ENCODE measurements at regions not wholly inside any gene's neighbourhood (a gene's known extent, or its start where the extent isn't known, plus 50 kb on each side); places are given as distances from the start of the nearest gene placed in this dataset.

- Histone ChIP-seq H3K36me3 (replicated peaks in 1 of 2; ENCODE audit: control insufficient read depth in 1 of 2, insufficient read depth in 2 of 2, low read length in 2 of 2) (no peaks in the 10 kb centered on the region), H3K4me1 (ENCODE audit: control insufficient read depth in 1 of 2, insufficient read depth in 2 of 2, low read length in 2 of 2) (no peaks in the 10 kb centered on the region), H3K9ac (ENCODE audit: insufficient read depth, low read length, poor library complexity, severe bottlenecking) (no peak overlapping the region), H3K4me2 (replicated peaks; ENCODE audit: extremely low read depth, low read length, poor library complexity, severe bottlenecking) (no peak overlapping the region), H4K20me1 (ENCODE audit: insufficient read depth, low read length) (no peaks in the 10 kb centered on the region), H3K27me3 (ENCODE audit: control insufficient read depth in 2 of 2, insufficient read depth in 2 of 2, low read length in 2 of 2) (no peaks in the 10 kb centered on the region), H3K9me3 (replicated peaks in 1 of 2; ENCODE audit: control insufficient read depth in 1 of 2, insufficient read depth in 1 of 2, low read length in 2 of 2) (no peaks in the 10 kb centered on the region), H3K4me3 (replicated peaks in 1 of 3; ENCODE audit: low read depth in 2 of 3, low read length in 3 of 3) (no peak overlapping the region), H2AFZ (ENCODE audit: insufficient read depth, low read depth, low read length, poor library complexity, severe bottlenecking) (no peak overlapping the region), H3K27ac (ENCODE audit: low read depth in 1 of 2, low read length in 2 of 2) (no peak overlapping the region), H3K79me2 (ENCODE audit: insufficient read depth, low read length) (no peaks in the 10 kb centered on the region)
- no peak for TF ChIP-seq CTCF (IDR thresholded peaks at IDR 0.05)
- intact Hi-C loops (cut with micrococcal nuclease): no loop called here
- Mint-ChIP-seq H3K27ac (no peak overlapping the region), H3K4me3 (no peak overlapping the region), H3K36me3 (no peaks in the 10 kb centered on the region), H3K4me1 (no peaks in the 10 kb centered on the region), H3K27me3 (ENCODE audit: low read depth in 3 of 3) (peaks cover 2 to 3% (median 3%) of the 10 kb centered on the region in 3 donors), H3K9me3 (peaks cover 0 to 2% (median 0%) of the 10 kb centered on the region in 7 donors)
- DNase-seq: no peak
- WGBS (ENCODE audit: insufficient coverage): 83% methylated on average over 1 of the region's 4 CpGs
Observed at GRCh38 chr5:147170603-147171002, 64.2 kb upstream of the STK32A start.

- no peak overlapping the region for H3K4me3 Mint-ChIP-seq
- no peaks in the 10 kb centered on the region for H3K36me3 Mint-ChIP-seq
- Histone ChIP-seq H3K4me2 (replicated peaks; ENCODE audit: extremely low read depth, low read length, poor library complexity, severe bottlenecking) (no peak overlapping the region), H3K27me3 (ENCODE audit: control insufficient read depth in 2 of 2, insufficient read depth in 2 of 2, low read length in 2 of 2) (no peaks in the 10 kb centered on the region), H3K36me3 (replicated peaks in 1 of 2; ENCODE audit: control insufficient read depth in 1 of 2, insufficient read depth in 2 of 2, low read length in 2 of 2) (no peaks in the 10 kb centered on the region), H2AFZ (ENCODE audit: insufficient read depth, low read depth, low read length, poor library complexity, severe bottlenecking) (no peak overlapping the region), H3K4me3 (replicated peaks in 1 of 3; ENCODE audit: low read depth in 2 of 3, low read length in 3 of 3) (no peak overlapping the region), H3K9ac (ENCODE audit: insufficient read depth, low read length, poor library complexity, severe bottlenecking) (no peak overlapping the region), H3K79me2 (ENCODE audit: insufficient read depth, low read length) (no peaks in the 10 kb centered on the region), H3K9me3 (replicated peaks in 1 of 2; ENCODE audit: control insufficient read depth in 1 of 2, insufficient read depth in 1 of 2, low read length in 2 of 2) (no peaks in the 10 kb centered on the region), H3K4me1 (ENCODE audit: control insufficient read depth in 1 of 2, insufficient read depth in 2 of 2, low read length in 2 of 2) (no peaks in the 10 kb centered on the region), H3K27ac (ENCODE audit: low read depth in 1 of 2, low read length in 2 of 2) (no peak overlapping the region), H4K20me1 (ENCODE audit: insufficient read depth, low read length) (no peaks in the 10 kb centered on the region)
- H3K9me3 Mint-ChIP-seq: peaks cover 0 to 2% (median 0%) of the 10 kb centered on the region in 7 donors
- intact Hi-C loops (cut with micrococcal nuclease): no loop called here
- H3K4me1 Mint-ChIP-seq: no peaks in the 10 kb centered on the region
- peaks cover 0 to 3% (median 2%) of the 10 kb centered on the region in 3 donors for H3K27me3 Mint-ChIP-seq (ENCODE audit: low read depth in 3 of 3)
- TF ChIP-seq CTCF (IDR thresholded peaks at IDR 0.05): no peak
- DNase-seq: no peak
- no CpG with 5 or more reads among the region's 2 CpGs for WGBS (ENCODE audit: insufficient coverage)
- peak overlapping the region in 1 of 7 donors; percentile 9 for H3K27ac Mint-ChIP-seq
Observed at GRCh38 chr5:147174671-147175265, 60.1 kb upstream of the STK32A start.

All from CD14-positive monocyte (primary cell).